ENCODE measurements at regions not wholly inside any gene's neighbourhood (a gene's known extent, or its start where the extent isn't known, plus 50 kb on each side); places are given as distances from the start of the nearest gene placed in this dataset.

GRCh38 chr19:5253406-5254110 is 87.1 kb downstream of the PTPRS start:
- TF ChIP-seq EZH2 (IDR thresholded peaks at IDR 0.05; ENCODE audit: borderline replicate concordance, low read length) (no peak), CTCF (conservative IDR thresholded peaks at IDR 0.05 in 1 of 2, IDR thresholded peaks at IDR 0.05 in 1 of 2; ENCODE audit: extremely low read depth in 1 of 2, insufficient read depth in 1 of 2, low read depth in 1 of 2, low read length in 2 of 2) (no peak)

Data from mammary epithelial cell (primary cell).